ENCODE measurements at regions not wholly inside any gene's neighbourhood (a gene's known extent, or its start where the extent isn't known, plus 50 kb on each side); places are given as distances from the start of the nearest gene placed in this dataset.

- DNase-seq (ENCODE audit: low read depth): no peak
- TF ChIP-seq, protein P1, sequence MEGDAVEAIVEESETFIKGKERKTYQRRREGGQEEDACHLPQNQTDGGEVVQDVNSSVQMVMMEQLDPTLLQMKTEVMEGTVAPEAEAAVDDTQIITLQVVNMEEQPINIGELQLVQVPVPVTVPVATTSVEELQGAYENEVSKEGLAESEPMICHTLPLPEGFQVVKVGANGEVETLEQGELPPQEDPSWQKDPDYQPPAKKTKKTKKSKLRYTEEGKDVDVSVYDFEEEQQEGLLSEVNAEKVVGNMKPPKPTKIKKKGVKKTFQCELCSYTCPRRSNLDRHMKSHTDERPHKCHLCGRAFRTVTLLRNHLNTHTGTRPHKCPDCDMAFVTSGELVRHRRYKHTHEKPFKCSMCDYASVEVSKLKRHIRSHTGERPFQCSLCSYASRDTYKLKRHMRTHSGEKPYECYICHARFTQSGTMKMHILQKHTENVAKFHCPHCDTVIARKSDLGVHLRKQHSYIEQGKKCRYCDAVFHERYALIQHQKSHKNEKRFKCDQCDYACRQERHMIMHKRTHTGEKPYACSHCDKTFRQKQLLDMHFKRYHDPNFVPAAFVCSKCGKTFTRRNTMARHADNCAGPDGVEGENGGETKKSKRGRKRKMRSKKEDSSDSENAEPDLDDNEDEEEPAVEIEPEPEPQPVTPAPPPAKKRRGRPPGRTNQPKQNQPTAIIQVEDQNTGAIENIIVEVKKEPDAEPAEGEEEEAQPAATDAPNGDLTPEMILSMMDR (conservative IDR thresholded peaks at IDR 0.05; ENCODE audit: control insufficient read depth, insufficient read depth, low read depth, low read length): no peak
Measured at GRCh38 chr6:15073344-15073789, 172.5 kb upstream of the JARID2 start.

GRCh38 chr6:15073883-15074465 lies 171.9 kb upstream of the JARID2 start:
- no peak overlapping the region for H3K4me3 ChIP-seq (ENCODE audit: control insufficient read depth, low read depth, low read length)

More at GRCh38 chr6:15073344-15073789, 172.5 kb upstream of the JARID2 start:
- no peak overlapping the region for H3K4me3 ChIP-seq (ENCODE audit: control insufficient read depth, low read depth, low read length)

DNA sequence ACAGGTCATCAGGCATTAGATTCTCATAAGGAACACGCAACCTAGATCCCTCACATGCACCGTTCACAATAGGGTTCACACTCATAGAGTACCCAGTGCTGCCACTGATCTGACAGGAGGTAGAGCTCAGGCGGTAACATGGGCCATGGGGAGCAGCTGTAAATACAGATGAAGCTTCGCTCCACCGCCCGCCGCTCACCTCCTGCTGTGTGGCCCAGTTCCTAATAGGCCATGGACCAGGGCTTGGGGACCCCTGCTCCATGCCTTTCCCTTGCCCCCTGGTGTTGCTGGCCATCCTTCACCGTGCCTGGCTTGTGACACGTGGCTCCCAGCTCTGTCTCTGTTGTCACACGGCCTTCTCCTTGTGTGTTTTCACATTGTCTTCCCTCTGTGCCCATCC lies 171.1 kb upstream of the JARID2 start:
- TF ChIP-seq, protein P1 (conservative IDR thresholded peaks at IDR 0.05; ENCODE audit: control insufficient read depth, insufficient read depth, low read depth, low read length): no peak
- no peak for DNase-seq (ENCODE audit: low read depth)
- H3K4me3 ChIP-seq (ENCODE audit: control insufficient read depth, low read depth, low read length): no peak overlapping the region

More at GRCh38 chr6:15073883-15074465, 171.9 kb upstream of the JARID2 start:
- TF ChIP-seq, protein P1 (conservative IDR thresholded peaks at IDR 0.05; ENCODE audit: control insufficient read depth, insufficient read depth, low read depth, low read length): no peak
- DNase-seq (ENCODE audit: low read depth): no peak

- DNase-seq (ENCODE audit: low read depth): no peak
- TF ChIP-seq, protein P1 (conservative IDR thresholded peaks at IDR 0.05; ENCODE audit: control insufficient read depth, insufficient read depth, low read depth, low read length): no peak
- no peak overlapping the region for H3K4me3 ChIP-seq (ENCODE audit: control insufficient read depth, low read depth, low read length)
Measured at GRCh38 chr6:15076565-15076964, 169.3 kb upstream of the JARID2 start.

DNA sequence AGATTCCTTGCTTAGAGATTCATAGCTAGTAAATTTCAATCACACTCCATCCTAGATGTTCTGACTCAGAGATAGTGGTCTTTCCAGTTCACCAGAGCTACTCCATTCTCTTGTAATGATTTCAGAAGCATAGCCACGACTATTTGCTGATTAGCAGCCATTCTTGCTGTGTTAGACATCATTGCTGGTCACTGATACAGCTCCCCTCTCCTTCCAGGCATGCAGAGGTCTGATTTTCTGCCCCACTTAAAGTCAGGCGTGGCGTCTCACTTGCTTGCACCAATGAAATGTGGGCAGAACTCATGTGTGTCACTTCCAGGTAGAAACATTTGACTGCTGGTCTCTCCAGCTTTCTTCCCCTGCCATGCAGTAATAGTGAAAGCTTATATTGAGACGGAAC lies 168.9 kb upstream of the JARID2 start:
- DNase-seq (ENCODE audit: low read depth): no peak
- TF ChIP-seq, protein P1 (conservative IDR thresholded peaks at IDR 0.05; ENCODE audit: control insufficient read depth, insufficient read depth, low read depth, low read length): no peak
- no peak overlapping the region for H3K4me3 ChIP-seq (ENCODE audit: control insufficient read depth, low read depth, low read length)

DNA sequence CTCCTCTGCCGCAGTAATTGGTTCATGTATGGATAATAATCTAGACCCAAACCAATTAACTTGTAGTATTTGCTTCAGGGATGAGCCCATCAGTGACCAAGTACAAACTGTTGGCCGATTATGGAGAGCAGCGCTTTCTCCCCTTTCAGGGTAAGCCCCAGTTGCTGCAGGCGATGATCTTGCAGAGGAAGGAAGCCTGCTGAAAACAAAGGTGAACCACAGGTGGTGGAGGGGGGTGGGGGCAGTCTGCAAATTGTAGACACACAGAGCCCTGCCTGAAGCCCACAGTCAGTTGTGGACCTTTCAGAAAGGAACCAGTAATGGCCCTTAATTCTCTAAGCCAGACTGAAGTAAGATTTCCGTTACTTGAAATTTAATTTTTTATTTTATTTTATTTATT lies 167.9 kb upstream of the JARID2 start:
- TF ChIP-seq, protein P1 (conservative IDR thresholded peaks at IDR 0.05; ENCODE audit: control insufficient read depth, insufficient read depth, low read depth, low read length): no peak
- no peak for DNase-seq (ENCODE audit: low read depth)
- no peak overlapping the region for H3K4me3 ChIP-seq (ENCODE audit: control insufficient read depth, low read depth, low read length)

Data from fibroblast of mammary gland (primary cell).